Esophagus squamous epithelium (tissue), 5 donors: ENCODE measurements at regions not wholly inside any gene's neighbourhood (a gene's known extent, or its start where the extent isn't known, plus 50 kb on each side); places are given as distances from the start of the nearest gene placed in this dataset.

ENCODE experiments used
- DNase-seq: peaks from one replicate; lab custom pipeline; 2025; lab: John Stamatoyannopoulos, UW
- H3K27ac ChIP-seq, 4 donors: fragments of 200-600 bp; sonication (generic); one replicate each; pipeline ENCODE4 v1.5.1; 2016 to 2019; ENCODE audit warnings: mild to moderate bottlenecking in 1 of 4
- H3K27me3 ChIP-seq, 4 donors: fragments of 200-600 bp; sonication (generic); 1 replicate in 3 of 4; 2 replicates in 1 of 4; pipeline versions ENCODE4 v1.5.1 to v1.6.0; 2017 to 2021; ENCODE audit warnings: antibody characterized with exemption in 1 of 4
- H3K36me3 ChIP-seq, 3 donors: fragments of 200-600 bp; sonication (generic); one replicate each; pipeline ENCODE4 v1.5.1; 2016 to 2019
- H3K4me1 ChIP-seq, 3 donors: fragments of 200-600 bp; sonication (generic); one replicate each; pipeline ENCODE4 v1.5.1; 2017 to 2019
- H3K4me3 ChIP-seq, 4 donors: fragments of 200-600 bp; sonication (generic); 1 replicate in 3 of 4; 2 replicates in 1 of 4; pipeline ENCODE4 v1.5.1; 2016 to 2019; ENCODE audit warnings: mild to moderate bottlenecking in 2 of 4, moderate library complexity in 1 of 4
- H3K9me3 ChIP-seq, 3 donors: fragments of 200-600 bp; sonication (generic); one replicate each; pipeline ENCODE4 v1.5.1; 2016 to 2019
- CTCF ChIP-seq, 6 experiments: fragments of 450-650 bp in 4 of 6; fragments of 200-600 bp in 2 of 6; sonication (generic) in 2 of 6; IDR thresholded peaks; one replicate each; pipeline ENCODE4 v1.5.1; 2016 to 2019; ENCODE audit warnings: antibody characterized with exemption in 6 of 6, mild to moderate bottlenecking in 4 of 6, moderate library complexity in 4 of 6
- POLR2A ChIP-seq, 4 donors: fragments of 450-650 bp; IDR thresholded peaks; one replicate each; pipeline ENCODE4 v1.6.1; 2017; ENCODE audit warnings: antibody characterized with exemption in 4 of 4, mild to moderate bottlenecking in 4 of 4, moderate library complexity in 3 of 4
- WGBS, 2 donors: methylation state at CpG; one replicate each; pipeline ENCODE4 v1.1.5; 2018; 5-methylcytosine and 5-hydroxymethylcytosine counted together
- intact Hi-C: fragments of 100-400 bp; cut with DNase I; formaldehyde crosslinking; loops from one replicate; pipeline ENCODE4 v1.15.0; 2022
- donor health status: DM: yes; HTN: yes; CAD: no.

- WGBS, 2 donors: 55 to 57% methylated on average over 4 of the region's 4 CpGs
- peaks cover 0 to 20% (median 0%) of the 10 kb centered on the region in 3 donors for H3K4me1 ChIP-seq
- no peaks in the 10 kb centered on the region for H3K36me3 ChIP-seq
- no peak for DNase-seq
- no peak overlapping the region for H3K4me3 ChIP-seq
- intact Hi-C loops: no loop called here
- H3K27me3 ChIP-seq: no peaks in the 10 kb centered on the region
- no peak for TF ChIP-seq POLR2A (IDR thresholded peaks at IDR 0.05)
- TF ChIP-seq CTCF (IDR thresholded peaks at IDR 0.05): no peak
- H3K27ac ChIP-seq: no peak overlapping the region
- H3K9me3 ChIP-seq: no peaks in the 10 kb centered on the region
Measured at GRCh38 chr10:120392245-120392644, 64.8 kb upstream of the PLPP4 start.

- no peak overlapping the region for H3K4me3 ChIP-seq
- no peak for TF ChIP-seq CTCF (IDR thresholded peaks at IDR 0.05)
- TF ChIP-seq POLR2A (IDR thresholded peaks at IDR 0.05): no peak
- no peak overlapping the region for H3K27ac ChIP-seq
- H3K27me3 ChIP-seq: no peaks in the 10 kb centered on the region
- no peaks in the 10 kb centered on the region for H3K9me3 ChIP-seq
- peaks cover 0 to 20% (median 0%) of the 10 kb centered on the region in 3 donors for H3K4me1 ChIP-seq
- no peak for DNase-seq
- WGBS, 2 donors: 23 to 34% methylated on average over 2 of the region's 2 CpGs
- no peaks in the 10 kb centered on the region for H3K36me3 ChIP-seq
- intact Hi-C loops: no loop called here
Measured at GRCh38 chr10:120392671-120393079, 64.4 kb upstream of the PLPP4 start.

GRCh38 chr10:120394446-120394845 is 62.6 kb upstream of the PLPP4 start:
- intact Hi-C loops: no loop called here
- H3K27ac ChIP-seq: no peak overlapping the region
- WGBS, 2 donors: 60 to 80% methylated on average over 1 of the region's 1 CpG

GRCh38 chr10:120396228-120396627 is 60.8 kb upstream of the PLPP4 start:
- TF ChIP-seq CTCF (IDR thresholded peaks at IDR 0.05): no peak
- TF ChIP-seq POLR2A (IDR thresholded peaks at IDR 0.05): no peak
- Histone ChIP-seq H3K4me1 (peaks cover 0 to 20% (median 0%) of the 10 kb centered on the region in 3 donors), H3K9me3 (no peaks in the 10 kb centered on the region), H3K36me3 (no peaks in the 10 kb centered on the region), H3K27ac (no peak overlapping the region), H3K4me3 (no peak overlapping the region), H3K27me3 (no peaks in the 10 kb centered on the region)
- intact Hi-C loops: no loop called here
- DNase-seq: no peak
- WGBS, 2 donors: 47 to 59% methylated on average over 5 to 6 of the region's 6 CpGs

More at GRCh38 chr10:120394446-120394845, 62.6 kb upstream of the PLPP4 start:
- H3K4me3 ChIP-seq: no peak overlapping the region
- no peak for DNase-seq
- no peaks in the 10 kb centered on the region for H3K27me3 ChIP-seq
- H3K4me1 ChIP-seq: peaks cover 0 to 20% (median 0%) of the 10 kb centered on the region in 3 donors
- H3K9me3 ChIP-seq: no peaks in the 10 kb centered on the region
- TF ChIP-seq POLR2A (IDR thresholded peaks at IDR 0.05) (no peak), CTCF (IDR thresholded peaks at IDR 0.05) (no peak)
- H3K36me3 ChIP-seq: no peaks in the 10 kb centered on the region

GRCh38 chr10:120398180-120398579 is 58.8 kb upstream of the PLPP4 start:
- TF ChIP-seq POLR2A (IDR thresholded peaks at IDR 0.05): no peak
- no peak for TF ChIP-seq CTCF (IDR thresholded peaks at IDR 0.05)
- H3K27me3 ChIP-seq: no peaks in the 10 kb centered on the region
- H3K9me3 ChIP-seq: no peaks in the 10 kb centered on the region
- intact Hi-C loops: no loop called here
- whole genome bisulfite sequencing, 2 donors: 61 to 62% methylated on average over 4 of the region's 4 CpGs
- H3K36me3 ChIP-seq: no peaks in the 10 kb centered on the region
- H3K4me1 ChIP-seq: peaks cover 0 to 8% (median 0%) of the 10 kb centered on the region in 3 donors
- no peak overlapping the region for H3K4me3 ChIP-seq
- no peak overlapping the region for H3K27ac ChIP-seq
- DNase-seq: no peak
